Activated naive CD8-positive, alpha-beta T cell (primary cell): ENCODE measurements at regions not wholly inside any gene's neighbourhood (a gene's known extent, or its start where the extent isn't known, plus 50 kb on each side); places are given as distances from the start of the nearest gene placed in this dataset.
"Not testable (repeated sequence)": the region's sequence is repeated elsewhere in the genome, so short reads cannot be mapped to it uniquely, and the experiment has no call there.

Source experiments
- H3K27ac Mint-ChIP-seq: one replicate; pipeline ENCODE4 v1.8.0; 2021; ENCODE audit warnings: mixed read lengths
- H3K27me3 Mint-ChIP-seq: one replicate; pipeline ENCODE4 v1.8.0; 2021; ENCODE audit warnings: mixed read lengths
- H3K36me3 Mint-ChIP-seq: one replicate; pipeline ENCODE4 v1.8.0; 2021; ENCODE audit warnings: mixed read lengths
- H3K4me1 Mint-ChIP-seq: one replicate; pipeline ENCODE4 v1.8.0; 2021; ENCODE audit warnings: low read depth, mixed read lengths
- H3K4me3 Mint-ChIP-seq: one replicate; pipeline ENCODE4 v1.8.0; 2021; ENCODE audit warnings: mild to moderate bottlenecking, mixed read lengths
- H3K9me3 Mint-ChIP-seq: one replicate; pipeline ENCODE4 v1.8.0; 2021; ENCODE audit warnings: low read depth, mixed read lengths

DNA sequence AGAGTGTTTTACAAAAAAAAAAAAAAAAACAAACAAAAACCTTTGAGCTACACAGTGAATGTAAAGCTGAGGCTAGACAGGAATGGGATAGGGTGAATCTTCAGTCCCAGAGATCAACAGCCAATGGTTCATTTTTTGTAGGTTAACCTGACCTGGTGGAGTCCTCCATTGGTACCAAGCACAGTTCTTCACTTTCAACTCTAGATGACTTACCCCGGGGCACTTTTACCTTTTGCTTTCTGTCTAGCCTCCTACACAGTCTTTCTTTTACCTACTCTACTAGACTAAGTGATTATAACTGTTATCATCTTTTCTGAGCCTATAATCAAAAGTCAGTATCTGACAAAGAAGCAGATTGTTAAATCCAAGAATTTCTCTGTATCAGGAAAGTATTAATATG, 50.9 kb downstream of the ANXA2R start:
- Mint-ChIP-seq H3K4me1 (peaks cover 78% of the 10 kb centered on the region), H3K27me3 (no peaks in the 10 kb centered on the region), H3K36me3 (peaks cover 10% of the 10 kb centered on the region), H3K27ac (peak overlapping the region; percentile 99), H3K4me3 (peak overlapping the region; percentile 96), H3K9me3 (no peaks in the 10 kb centered on the region)

DNA sequence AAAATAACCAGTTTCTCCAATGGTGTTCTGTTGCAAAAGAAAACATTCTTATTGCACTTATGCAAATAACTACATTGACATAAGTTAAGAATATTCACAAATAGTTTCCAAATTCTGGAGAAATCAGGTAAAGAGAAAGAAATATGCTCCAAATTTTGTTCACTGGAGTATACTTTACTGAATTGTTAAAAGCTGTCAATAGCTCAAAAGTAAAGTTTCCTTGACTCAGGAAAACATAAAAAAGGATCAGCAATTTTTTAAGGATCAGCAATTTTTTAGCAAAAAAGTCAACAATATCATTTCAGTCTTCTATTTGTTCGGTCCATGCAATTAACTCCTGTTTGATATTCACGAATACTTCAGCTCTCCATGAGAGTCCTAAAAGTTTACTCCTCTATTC, 51.6 kb downstream of the ANXA2R start:
- Mint-ChIP-seq H3K9me3 (no peaks in the 10 kb centered on the region), H3K27ac (peak overlapping the region; percentile 99), H3K36me3 (peaks cover 11% of the 10 kb centered on the region), H3K4me1 (peaks cover 74% of the 10 kb centered on the region), H3K4me3 (peak overlapping the region; percentile 96), H3K27me3 (no peaks in the 10 kb centered on the region)

DNA sequence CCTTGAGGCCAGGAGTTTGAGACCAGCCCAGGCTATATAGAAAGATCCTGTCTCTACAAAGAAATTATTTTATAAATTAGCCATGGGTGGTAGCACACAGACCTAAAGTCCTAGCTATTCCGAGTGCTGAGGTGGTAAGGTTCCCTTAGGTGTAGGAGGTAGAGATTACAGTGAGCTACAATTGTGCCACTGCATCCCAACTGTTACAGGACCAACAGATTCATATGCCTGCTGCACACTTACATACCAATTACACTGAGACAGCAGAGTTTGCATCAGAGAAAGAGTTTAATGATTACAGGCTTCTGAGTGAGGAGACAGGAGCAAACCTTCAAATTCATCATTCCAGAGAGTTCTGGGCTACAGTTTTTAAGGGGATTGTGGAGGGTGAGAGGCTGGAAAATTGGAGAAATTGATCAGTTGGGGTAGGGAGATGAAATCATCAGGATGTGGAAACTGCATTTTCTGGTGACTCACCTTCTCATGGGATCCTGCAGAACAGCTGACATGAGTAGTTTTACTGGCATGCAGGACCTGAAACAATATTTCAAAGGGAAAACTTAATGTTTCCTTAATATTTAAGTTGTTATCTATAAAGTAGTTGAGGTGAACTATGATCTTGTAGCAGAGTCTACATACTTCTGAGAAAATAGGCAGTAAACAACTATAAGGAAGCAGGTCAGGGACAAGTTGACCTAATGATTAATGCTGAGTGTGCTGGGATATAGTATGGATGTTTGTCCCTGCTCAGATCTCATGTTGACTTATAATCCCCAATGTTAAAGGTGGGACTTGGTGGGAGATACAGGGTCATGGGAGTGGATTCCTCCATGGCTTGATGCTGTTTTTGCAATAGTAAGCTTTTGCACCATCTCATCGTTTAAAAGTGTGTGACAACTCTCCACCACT, 54.7 kb downstream of the ANXA2R start:
- peaks cover 70% of the 10 kb centered on the region for H3K4me1 Mint-ChIP-seq
- peak overlapping the region; percentile 15 for H3K4me3 Mint-ChIP-seq
- peak overlapping the region; percentile 56 for H3K27ac Mint-ChIP-seq
- no peaks in the 10 kb centered on the region for H3K9me3 Mint-ChIP-seq
- H3K36me3 Mint-ChIP-seq, result peaks cover 11% of the 10 kb centered on the region
- H3K27me3 Mint-ChIP-seq, result no peaks in the 10 kb centered on the region

DNA sequence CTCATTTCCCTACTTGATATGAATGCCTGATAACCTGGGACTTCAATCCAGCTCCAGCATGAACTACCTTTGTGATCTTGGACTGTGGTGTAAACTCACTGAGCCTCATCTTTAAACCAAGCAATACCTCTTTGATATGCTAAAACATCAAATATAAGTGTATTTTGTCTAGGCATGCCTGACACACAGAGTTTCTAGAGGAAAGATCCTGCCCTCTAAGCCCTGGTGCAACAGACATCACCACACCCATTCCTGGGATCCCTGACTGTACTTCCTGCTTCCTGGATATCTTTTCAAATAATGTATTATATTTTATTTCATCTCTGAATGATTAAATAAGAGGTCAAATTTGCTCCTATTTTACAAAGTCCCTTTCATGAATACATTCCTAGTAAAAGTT, 55.8 kb downstream of the ANXA2R start:
- peaks cover 59% of the 10 kb centered on the region for H3K4me1 Mint-ChIP-seq

DNA sequence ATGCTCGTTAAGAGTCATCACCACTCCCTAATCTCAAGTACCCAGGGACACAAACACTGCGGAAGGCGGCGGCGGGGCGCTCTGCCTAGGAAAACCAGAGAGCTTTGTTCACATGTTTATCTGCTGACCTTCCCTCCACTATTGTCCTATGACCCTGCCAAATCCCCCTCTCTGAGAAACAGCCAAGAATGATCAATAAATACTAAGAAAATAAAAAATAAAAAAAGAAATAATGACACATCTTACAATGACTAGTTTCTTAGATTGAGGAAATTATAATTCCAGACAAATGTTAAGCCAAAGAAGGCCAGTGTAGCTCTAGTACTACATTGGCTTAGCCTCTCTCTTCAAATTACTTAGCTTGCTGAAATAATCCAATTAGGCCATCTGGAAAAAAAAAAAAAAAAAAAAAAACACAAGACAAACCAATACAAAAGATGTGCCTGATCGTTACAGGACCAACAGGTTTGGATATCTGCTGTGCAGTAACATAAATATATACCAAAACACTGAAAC, 58.0 kb downstream of the ANXA2R start:
- Mint-ChIP-seq H3K27ac (no peak overlapping the region), H3K9me3 (no peaks in the 10 kb centered on the region), H3K4me1 (peaks cover 38% of the 10 kb centered on the region), H3K4me3 (no peak overlapping the region), H3K27me3 (no peaks in the 10 kb centered on the region), H3K36me3 (peaks cover 11% of the 10 kb centered on the region)

More for the DNA sequence above, 55.8 kb downstream of the ANXA2R start:
- Mint-ChIP-seq H3K27me3 (no peaks in the 10 kb centered on the region), H3K36me3 (peaks cover 11% of the 10 kb centered on the region), H3K27ac (no peak overlapping the region), H3K4me3 (no peak overlapping the region), H3K9me3 (no peaks in the 10 kb centered on the region)

DNA sequence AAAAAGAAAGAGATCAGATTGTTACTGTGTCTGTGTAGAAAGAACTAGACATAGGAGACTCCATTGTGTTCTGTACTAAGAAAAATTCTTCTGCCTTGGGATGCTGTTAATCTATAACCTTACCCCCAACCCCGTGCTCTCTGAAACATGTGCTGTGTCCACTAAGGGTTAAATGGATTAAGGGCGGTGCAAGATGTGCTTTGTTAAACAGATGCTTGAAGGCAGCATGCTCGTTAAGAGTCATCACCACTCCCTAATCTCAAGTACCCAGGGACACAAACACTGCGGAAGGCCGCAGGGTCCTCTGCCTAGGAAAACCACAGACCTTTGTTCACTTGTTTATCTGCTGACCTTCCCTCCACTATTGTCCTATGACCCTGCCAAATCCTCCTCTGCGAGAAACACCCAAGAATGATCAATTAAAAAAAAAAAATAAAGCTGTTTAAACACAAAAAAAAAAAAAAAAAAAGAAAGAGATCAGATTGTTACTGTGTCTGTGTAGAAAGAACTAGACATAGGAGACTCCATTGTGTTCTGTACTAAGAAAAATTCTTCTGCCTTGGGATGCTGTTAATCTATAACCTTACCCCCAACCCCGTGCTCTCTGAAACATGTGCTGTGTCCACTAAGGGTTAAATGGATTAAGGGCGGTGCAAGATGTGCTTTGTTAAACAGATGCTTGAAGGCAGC, 58.6 kb downstream of the ANXA2R start:
- H3K4me3 Mint-ChIP-seq, H3K27me3 Mint-ChIP-seq, H3K27ac Mint-ChIP-seq, H3K9me3 Mint-ChIP-seq: not testable (repeated sequence)
- peaks cover 11% of the 10 kb centered on the region for H3K36me3 Mint-ChIP-seq
- peaks cover 32% of the 10 kb centered on the region for H3K4me1 Mint-ChIP-seq

DNA sequence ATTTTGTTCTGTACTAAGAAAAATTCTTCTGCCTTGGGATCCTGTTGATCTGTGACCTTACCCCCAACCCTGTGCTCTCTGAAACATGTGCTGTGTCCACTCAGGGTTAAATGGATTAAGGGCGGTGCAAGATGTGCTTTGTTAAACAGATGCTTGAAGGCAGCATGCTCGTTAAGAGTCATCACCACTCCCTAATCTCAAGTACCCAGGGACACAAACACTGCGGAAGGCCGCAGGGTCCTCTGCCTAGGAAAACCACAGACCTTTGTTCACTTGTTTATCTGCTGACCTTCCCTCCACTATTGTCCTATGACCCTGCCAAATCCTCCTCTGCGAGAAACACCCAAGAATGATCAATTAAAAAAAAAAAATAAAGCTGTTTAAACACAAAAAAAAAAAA, 59.1 kb downstream of the ANXA2R start:
- H3K9me3 Mint-ChIP-seq, H3K4me3 Mint-ChIP-seq, H3K27me3 Mint-ChIP-seq, H3K27ac Mint-ChIP-seq: not testable (repeated sequence)
- Mint-ChIP-seq H3K4me1 (peaks cover 26% of the 10 kb centered on the region), H3K36me3 (peaks cover 11% of the 10 kb centered on the region)

DNA sequence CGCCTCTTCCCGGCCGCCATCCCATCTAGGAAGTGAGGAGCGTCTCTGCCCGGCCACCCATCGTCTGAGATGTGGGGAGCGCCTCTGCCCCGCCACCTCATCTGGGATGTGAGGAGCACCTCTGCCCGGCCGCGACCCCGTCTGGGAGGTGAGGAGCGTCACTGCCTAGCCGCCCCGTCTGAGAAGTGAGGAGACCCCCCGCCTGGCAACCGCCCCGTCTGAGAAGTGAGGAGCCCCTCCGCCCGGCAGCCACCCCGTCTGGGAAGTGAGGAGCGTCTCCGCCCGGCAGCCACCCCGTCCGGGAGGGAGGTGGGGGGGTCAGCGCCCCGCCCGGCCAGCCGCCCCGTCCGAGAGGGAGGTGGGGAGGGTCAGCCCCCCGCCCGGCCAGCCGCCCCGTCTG, 59.7 kb downstream of the ANXA2R start:
- Mint-ChIP-seq H3K4me1 (peaks cover 20% of the 10 kb centered on the region), H3K36me3 (peaks cover 11% of the 10 kb centered on the region)
- not testable (repeated sequence) for H3K27ac Mint-ChIP-seq, H3K4me3 Mint-ChIP-seq, H3K27me3 Mint-ChIP-seq, H3K9me3 Mint-ChIP-seq

DNA sequence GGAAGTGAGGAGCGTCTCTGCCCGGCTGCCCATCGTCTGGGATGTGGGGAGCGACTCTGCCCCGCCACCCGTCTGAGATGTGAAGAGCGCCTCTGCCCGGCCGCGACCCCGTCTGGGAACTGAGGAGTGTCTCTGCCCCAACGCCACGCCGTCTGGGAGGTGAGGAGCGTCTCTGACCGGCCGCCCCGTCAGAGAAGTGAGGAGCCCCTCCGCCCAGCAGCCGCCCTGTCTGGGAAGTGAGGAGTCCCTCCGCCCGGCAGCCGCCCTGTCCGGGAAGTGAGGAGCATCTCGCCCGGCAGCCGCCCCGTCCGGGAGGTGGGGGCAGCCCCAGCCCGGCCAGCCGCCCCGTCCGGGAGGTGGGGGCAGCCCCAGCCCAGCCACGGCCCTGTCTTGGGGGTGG, 60.9 kb downstream of the ANXA2R start:
- not testable (repeated sequence) for H3K27me3 Mint-ChIP-seq, H3K9me3 Mint-ChIP-seq
- peaks cover 11% of the 10 kb centered on the region for H3K4me1 Mint-ChIP-seq

DNA sequence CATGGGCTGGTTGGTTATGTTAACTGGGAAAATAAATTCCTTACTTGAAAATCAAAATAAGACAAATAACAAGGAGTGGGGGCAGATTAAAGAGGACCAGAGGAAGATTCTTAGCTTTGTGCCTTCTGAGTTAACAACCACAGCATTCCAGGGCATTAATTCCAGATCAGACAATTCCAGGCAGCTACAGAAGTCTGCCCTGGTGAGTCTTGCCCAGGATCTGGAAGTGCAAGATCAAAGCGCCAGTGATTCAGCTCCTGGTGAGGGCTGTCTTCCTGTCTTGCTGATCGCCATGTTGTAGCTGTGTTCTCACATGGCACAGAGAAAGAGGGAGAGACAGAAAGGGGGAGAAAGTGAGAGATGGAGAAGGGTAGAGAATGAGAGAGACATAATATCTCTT, 65.6 kb downstream of the ANXA2R start:
- Mint-ChIP-seq H3K4me1 (no peaks in the 10 kb centered on the region), H3K27ac (no peak overlapping the region), H3K36me3 (peaks cover 14% of the 10 kb centered on the region), H3K27me3 (no peaks in the 10 kb centered on the region), H3K9me3 (no peaks in the 10 kb centered on the region), H3K4me3 (no peak overlapping the region)

More for the DNA sequence above, 60.9 kb downstream of the ANXA2R start:
- not testable (repeated sequence) for H3K27ac Mint-ChIP-seq, H3K4me3 Mint-ChIP-seq
- peaks cover 11% of the 10 kb centered on the region for H3K36me3 Mint-ChIP-seq

DNA sequence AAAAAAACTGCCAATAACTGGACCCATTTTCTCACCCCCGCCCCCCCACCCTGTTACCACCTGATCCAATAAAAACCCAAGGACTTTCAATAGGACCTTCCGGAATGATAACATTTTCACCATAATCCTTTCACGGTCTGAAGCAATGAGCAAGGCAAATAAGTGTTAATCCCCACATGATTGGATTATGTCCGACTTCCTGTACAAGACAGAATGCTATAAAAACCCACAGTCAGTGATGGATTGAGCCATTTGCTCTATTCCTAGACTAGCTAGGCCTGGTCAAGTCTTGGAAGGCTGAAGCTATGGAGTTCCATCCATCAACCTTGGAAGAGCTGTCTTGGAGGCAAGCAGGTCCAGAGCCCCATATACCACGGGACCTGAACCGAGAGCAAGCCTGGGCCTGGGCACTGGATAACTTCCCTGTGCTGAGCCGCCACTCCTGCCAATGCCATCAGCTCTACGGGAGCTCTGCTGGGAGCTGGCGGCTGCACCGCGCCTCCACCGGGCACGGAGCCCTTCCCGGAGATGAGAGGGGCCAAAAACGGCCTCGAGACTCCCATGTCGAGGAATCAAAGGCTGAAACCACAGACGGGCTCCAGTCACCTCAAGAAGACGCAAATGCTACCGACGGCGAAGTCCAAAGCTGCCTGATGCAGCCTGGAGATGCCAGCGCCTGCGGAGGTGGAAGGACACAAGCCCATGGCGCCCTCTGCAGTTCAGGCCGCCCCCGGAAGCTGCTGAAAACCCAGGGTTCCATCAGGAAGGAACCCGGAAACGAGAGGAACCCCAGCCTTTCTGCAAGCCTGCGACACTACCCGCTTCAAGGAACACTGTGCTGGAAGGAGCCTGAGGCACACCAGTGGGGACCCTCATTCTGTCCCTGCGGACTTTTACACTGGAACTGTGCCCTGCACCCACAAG, 69.2 kb downstream of the ANXA2R start:
- H3K27ac Mint-ChIP-seq, result peak overlapping the region; percentile 34
- no peaks in the 10 kb centered on the region for H3K27me3 Mint-ChIP-seq
- no peak overlapping the region for H3K4me3 Mint-ChIP-seq
- H3K9me3 Mint-ChIP-seq, result no peaks in the 10 kb centered on the region
- H3K4me1 Mint-ChIP-seq, result peaks cover 3% of the 10 kb centered on the region
- H3K36me3 Mint-ChIP-seq, result peaks cover 12% of the 10 kb centered on the region

DNA sequence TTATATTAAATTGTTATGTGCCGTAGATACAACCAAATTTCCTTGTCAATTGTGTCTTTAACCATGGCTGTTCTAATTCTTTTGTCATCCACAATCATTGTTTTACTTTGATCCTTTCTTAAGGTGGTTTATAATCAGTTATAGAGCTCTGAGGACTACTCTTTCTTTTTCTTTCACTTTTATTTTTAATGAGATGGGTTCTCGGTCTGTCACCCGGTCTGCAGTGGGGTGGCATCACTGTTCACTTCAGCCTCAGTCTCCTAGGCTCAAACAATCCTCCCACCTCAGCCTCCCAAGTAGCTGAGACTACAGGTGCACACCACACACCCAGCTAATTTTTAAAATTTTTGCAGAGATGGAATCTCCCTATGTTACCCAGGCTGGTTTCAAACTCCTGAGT, 74.2 kb downstream of the ANXA2R start:
- Mint-ChIP-seq H3K9me3 (no peaks in the 10 kb centered on the region), H3K36me3 (peaks cover 9% of the 10 kb centered on the region), H3K27me3 (no peaks in the 10 kb centered on the region), H3K4me3 (no peak overlapping the region), H3K4me1 (peaks cover 5% of the 10 kb centered on the region), H3K27ac (no peak overlapping the region)

DNA sequence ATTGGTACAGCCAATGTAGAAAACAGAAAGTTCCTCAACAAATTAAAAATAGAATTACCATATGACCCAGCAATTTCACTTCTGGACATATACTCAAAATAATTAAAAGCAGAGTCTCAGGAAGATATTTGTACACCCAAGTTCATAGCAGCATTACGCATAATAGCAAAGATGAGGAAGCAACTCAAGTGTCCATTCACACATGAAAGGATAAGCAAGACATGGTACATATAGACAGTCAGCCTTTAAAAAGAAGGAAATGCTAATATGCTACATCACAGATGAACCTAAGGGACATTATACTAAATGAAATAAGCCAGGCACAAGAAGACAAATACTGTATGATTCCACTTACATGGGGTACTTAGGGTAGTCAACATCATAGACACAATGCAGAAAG, 76.7 kb downstream of the ANXA2R start:
- Mint-ChIP-seq H3K9me3 (no peaks in the 10 kb centered on the region), H3K27ac (no peak overlapping the region), H3K36me3 (peaks cover 9% of the 10 kb centered on the region), H3K4me3 (no peak overlapping the region), H3K4me1 (peaks cover 9% of the 10 kb centered on the region), H3K27me3 (no peaks in the 10 kb centered on the region)

DNA sequence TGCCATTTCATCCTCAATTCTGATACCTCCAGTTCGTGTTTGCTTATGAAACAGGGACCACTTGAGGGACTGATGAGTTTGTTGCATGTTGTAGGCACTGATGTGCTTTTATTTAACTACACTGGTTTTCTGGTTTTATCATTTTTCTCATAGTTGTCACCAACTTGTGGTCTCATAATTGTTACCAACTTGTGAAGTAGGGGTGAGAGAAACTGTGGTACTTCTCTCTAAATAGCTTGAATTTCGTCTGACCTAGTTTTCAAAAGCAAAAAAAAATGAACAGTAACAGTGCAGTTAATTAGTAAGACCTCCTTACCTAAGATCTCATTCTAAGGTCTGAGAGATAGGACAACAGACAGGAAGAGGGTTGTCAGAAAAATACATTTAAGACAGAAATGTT, 78.0 kb downstream of the ANXA2R start:
- Mint-ChIP-seq H3K36me3 (peaks cover 9% of the 10 kb centered on the region), H3K27me3 (no peaks in the 10 kb centered on the region), H3K4me1 (peaks cover 9% of the 10 kb centered on the region), H3K9me3 (no peaks in the 10 kb centered on the region), H3K27ac (no peak overlapping the region), H3K4me3 (no peak overlapping the region)
